Mesothelial cell of epicardium (in vitro differentiated cells): ENCODE measurements at regions not wholly inside any gene's neighbourhood (a gene's known extent, or its start where the extent isn't known, plus 50 kb on each side); places are given as distances from the start of the nearest gene placed in this dataset.
A peak's percentile ranks its signal among the peaks of the same experiment; 100 is the strongest.

ENCODE experiments used
- DNase-seq, 2 experiments: peaks; one replicate each; pipeline ENCODE4 v3.0.0; 2021; ENCODE audit warnings: low spot score in 2 of 2; ENCODE audit not compliant: unreplicated experiment in 2 of 2
- H3K27ac Mint-ChIP-seq: 2 replicates; pipeline ENCODE4 v1.8.0; 2021; ENCODE audit warnings: mixed read lengths
- H3K27me3 Mint-ChIP-seq: 2 replicates; pipeline ENCODE4 v1.8.0; 2021; ENCODE audit warnings: low read depth, mixed read lengths
- H3K36me3 Mint-ChIP-seq: 2 replicates; pipeline ENCODE4 v1.8.0; 2021; ENCODE audit warnings: mixed read lengths
- H3K4me1 Mint-ChIP-seq: 2 replicates; pipeline ENCODE4 v1.8.0; 2021; ENCODE audit warnings: mixed read lengths
- H3K4me3 Mint-ChIP-seq: 2 replicates; pipeline ENCODE4 v1.8.0; 2021; ENCODE audit warnings: mild to moderate bottlenecking, moderate library complexity, mixed read lengths
- H3K9me3 Mint-ChIP-seq: 2 replicates; pipeline ENCODE4 v1.8.0; 2021; ENCODE audit warnings: mixed read lengths
- CTCF ChIP-seq: fragments of 200-600 bp; sonication (generic); IDR thresholded peaks from one replicate; pipeline ENCODE4 v1.5.0; 2021; ENCODE audit warnings: antibody characterized with exemption; ENCODE audit not compliant: unreplicated experiment

GRCh38 chr2:219901155-219901554 lies 273.7 kb downstream of the SLC4A3 start:
- no peak for TF ChIP-seq CTCF
- Mint-ChIP-seq H3K9me3 (no peaks in the 10 kb centered on the region), H3K27ac (no peak overlapping the region), H3K36me3 (no peaks in the 10 kb centered on the region), H3K4me1 (peaks cover 17% of the 10 kb centered on the region), H3K4me3 (no peak overlapping the region), H3K27me3 (peaks cover 2% of the 10 kb centered on the region)
- DNase-seq: no peak

DNA sequence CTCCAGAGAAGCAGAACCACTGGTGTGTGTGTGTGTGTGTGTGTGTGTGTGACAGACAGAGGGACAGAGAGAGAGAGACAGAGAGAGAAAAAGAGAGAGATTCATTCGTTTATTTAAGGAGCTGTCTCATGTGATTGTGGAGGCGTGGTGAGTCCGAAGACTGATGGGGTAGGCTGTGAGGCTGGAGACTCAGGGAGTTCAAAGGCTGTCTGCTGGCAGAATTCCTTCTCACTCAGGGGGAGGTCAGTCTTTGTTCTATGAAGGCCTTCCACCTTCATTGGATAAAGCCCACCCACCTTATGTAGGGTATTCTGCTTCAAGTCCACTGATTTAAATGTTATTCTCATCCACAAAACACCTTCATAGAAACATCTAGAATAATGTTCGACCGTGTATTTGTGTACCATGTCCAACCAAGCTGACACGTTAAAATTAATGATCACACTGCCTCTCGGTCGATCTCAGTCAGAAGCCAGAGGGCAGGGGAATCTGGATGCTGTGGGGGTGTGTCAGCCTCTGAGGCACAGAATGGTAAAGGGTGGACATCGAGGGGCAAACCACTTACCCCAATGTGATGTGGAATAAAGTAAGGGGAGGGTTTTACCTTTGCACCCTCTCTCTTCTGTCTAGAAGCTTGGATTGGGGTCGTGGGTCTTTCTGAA lies 275.6 kb downstream of the SLC4A3 start:
- no peak for TF ChIP-seq CTCF
- H3K9me3 Mint-ChIP-seq: no peaks in the 10 kb centered on the region
- H3K27ac Mint-ChIP-seq: peak overlapping the region; percentile 1
- no peak for DNase-seq
- H3K4me1 Mint-ChIP-seq: peaks cover 24% of the 10 kb centered on the region
- H3K27me3 Mint-ChIP-seq: peaks cover 2% of the 10 kb centered on the region
- H3K36me3 Mint-ChIP-seq: no peaks in the 10 kb centered on the region
- no peak overlapping the region for H3K4me3 Mint-ChIP-seq

DNA sequence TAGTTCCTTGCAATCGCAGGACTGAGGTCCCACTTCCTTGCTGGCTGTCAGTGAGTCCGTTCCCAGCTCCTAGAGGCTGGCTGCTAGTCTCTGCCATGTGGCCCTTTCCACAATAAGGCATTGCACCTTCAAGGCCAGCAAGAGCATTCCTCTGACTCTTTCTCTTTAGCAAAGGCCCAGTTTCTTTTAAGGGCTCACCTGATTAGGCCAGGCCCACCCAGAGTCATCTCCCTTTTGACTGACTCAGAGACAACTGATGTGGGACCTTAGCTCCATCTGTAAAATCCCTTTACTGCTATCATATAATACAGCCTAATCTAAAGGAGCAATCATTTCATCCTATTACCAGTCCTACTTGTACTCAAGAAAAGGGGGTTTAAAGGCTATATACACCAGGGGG lies 278.2 kb downstream of the SLC4A3 start:
- H3K9me3 Mint-ChIP-seq: no peaks in the 10 kb centered on the region

DNA sequence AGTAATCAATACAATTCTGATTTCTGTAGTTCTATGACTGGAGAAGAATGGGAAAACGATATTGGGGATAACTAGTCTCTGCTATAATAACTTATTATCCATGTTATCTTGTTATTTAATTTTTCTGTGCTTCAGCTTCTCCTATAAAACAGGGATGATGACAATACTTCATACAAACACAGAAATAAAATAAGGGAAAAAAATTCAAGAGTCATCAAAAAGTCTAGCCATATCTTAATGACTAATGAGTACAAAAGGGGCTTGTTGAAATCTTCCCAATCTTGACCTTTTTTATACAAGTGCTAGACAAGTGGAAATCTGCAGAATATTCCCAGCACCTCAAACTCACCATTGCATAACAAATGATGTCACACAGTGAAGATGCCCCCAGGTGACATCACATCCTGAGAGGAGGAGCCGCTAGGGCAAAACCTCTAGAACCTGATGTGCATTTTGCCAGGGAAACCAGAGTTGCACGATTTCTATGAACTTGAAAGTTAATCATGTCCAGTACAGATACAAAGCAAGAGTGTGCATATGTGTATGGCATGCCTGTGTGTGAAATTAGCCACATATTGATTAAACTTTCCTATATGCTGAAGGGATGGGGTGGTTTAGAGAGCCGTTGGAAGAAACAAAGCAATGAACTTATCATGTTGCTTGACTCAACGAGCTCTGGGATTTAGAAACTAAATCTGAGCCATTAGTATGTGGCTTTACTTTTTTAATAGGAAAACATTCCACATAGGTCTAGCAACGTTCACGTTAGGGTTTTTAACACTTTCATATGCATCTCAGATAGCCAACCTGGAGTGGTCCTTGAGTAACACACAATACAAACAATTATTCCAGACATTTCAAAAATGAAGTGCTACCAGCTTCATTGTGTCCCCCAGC lies 278.9 kb downstream of the SLC4A3 start:
- no peak for DNase-seq
- Mint-ChIP-seq H3K27me3 (peaks cover 1% of the 10 kb centered on the region), H3K36me3 (no peaks in the 10 kb centered on the region), H3K9me3 (no peaks in the 10 kb centered on the region), H3K4me3 (no peak overlapping the region), H3K27ac (no peak overlapping the region), H3K4me1 (peaks cover 26% of the 10 kb centered on the region)
- TF ChIP-seq CTCF: no peak

More for the DNA sequence above, 278.2 kb downstream of the SLC4A3 start:
- peaks cover 2% of the 10 kb centered on the region for H3K27me3 Mint-ChIP-seq
- DNase-seq: no peak
- TF ChIP-seq CTCF: no peak
- peaks cover 24% of the 10 kb centered on the region for H3K4me1 Mint-ChIP-seq
- no peak overlapping the region for H3K27ac Mint-ChIP-seq
- no peaks in the 10 kb centered on the region for H3K36me3 Mint-ChIP-seq
- H3K4me3 Mint-ChIP-seq: no peak overlapping the region

DNA sequence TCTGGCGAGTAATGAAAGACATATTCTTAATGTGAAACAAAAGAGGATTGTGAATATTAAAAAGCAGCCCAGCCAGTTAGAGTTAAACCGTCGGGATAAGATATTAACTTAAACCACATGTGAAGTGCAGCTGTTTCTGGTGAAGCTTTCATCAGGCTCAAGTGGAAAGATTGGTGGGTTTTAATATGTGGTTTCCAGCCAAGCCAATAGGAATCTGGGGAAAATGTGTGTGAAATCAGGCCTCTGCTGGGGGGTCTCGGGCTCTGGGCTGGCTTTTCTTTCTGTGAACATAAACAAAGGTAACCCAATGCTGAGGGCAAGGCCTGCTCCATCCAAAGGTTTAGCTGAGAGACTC lies 279.6 kb downstream of the SLC4A3 start:
- DNase-seq: no peak
- no peaks in the 10 kb centered on the region for H3K36me3 Mint-ChIP-seq
- no peaks in the 10 kb centered on the region for H3K9me3 Mint-ChIP-seq
- H3K4me1 Mint-ChIP-seq: peaks cover 30% of the 10 kb centered on the region
- TF ChIP-seq CTCF: no peak
- H3K27ac Mint-ChIP-seq: no peak overlapping the region
- H3K27me3 Mint-ChIP-seq: peaks cover 1% of the 10 kb centered on the region
- no peak overlapping the region for H3K4me3 Mint-ChIP-seq
